Panc1 (cell line): ENCODE measurements at regions not wholly inside any gene's neighbourhood (a gene's known extent, or its start where the extent isn't known, plus 50 kb on each side); places are given as distances from the start of the nearest gene placed in this dataset.

Experiments
- POLR2AphosphoS5 ChIP-seq: IDR thresholded peaks from 2 replicates; pipeline ENCODE4 v1.6.1; 2012; ENCODE audit warnings: mild to moderate bottlenecking, low read depth, low read length, moderate library complexity
- TF ChIP-seq, protein P1 (sequence below): fragments of 450-650 bp; IDR thresholded peaks from 2 replicates; pipeline ENCODE4 v1.5.1; 2017; ENCODE audit warnings: mild to moderate bottlenecking

DNA sequence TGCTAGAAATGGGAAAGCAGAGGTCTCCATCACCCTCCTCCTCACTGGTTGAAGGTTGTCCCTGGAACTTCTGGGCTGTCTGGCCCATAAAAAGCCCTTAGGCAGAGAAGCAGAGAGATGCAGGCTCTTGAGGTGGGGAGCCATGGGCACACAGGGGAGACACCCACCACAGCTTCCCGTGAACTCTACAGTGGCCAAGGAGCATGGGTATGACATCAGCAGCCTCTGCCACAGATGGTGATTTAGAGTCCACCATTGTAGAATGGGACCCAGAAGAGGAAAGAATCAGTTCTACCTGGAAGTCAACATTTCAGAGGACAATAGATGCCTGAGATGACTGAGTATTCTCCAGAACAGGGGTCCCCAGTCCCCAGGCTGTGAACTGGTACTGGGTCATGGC, 105.6 kb upstream of the LRRN1 start:
- no peak for TF ChIP-seq POLR2AphosphoS5
- TF ChIP-seq, protein P1, sequence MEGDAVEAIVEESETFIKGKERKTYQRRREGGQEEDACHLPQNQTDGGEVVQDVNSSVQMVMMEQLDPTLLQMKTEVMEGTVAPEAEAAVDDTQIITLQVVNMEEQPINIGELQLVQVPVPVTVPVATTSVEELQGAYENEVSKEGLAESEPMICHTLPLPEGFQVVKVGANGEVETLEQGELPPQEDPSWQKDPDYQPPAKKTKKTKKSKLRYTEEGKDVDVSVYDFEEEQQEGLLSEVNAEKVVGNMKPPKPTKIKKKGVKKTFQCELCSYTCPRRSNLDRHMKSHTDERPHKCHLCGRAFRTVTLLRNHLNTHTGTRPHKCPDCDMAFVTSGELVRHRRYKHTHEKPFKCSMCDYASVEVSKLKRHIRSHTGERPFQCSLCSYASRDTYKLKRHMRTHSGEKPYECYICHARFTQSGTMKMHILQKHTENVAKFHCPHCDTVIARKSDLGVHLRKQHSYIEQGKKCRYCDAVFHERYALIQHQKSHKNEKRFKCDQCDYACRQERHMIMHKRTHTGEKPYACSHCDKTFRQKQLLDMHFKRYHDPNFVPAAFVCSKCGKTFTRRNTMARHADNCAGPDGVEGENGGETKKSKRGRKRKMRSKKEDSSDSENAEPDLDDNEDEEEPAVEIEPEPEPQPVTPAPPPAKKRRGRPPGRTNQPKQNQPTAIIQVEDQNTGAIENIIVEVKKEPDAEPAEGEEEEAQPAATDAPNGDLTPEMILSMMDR: no peak
